ENCODE measurements at regions not wholly inside any gene's neighbourhood (a gene's known extent, or its start where the extent isn't known, plus 50 kb on each side); places are given as distances from the start of the nearest gene placed in this dataset.

- H3K4me2 ChIP-seq (ENCODE audit: control insufficient read depth, insufficient read depth) = no peak overlapping the region
- DNase-seq (ENCODE audit: low read depth, low spot score) (no peak), ATAC-seq (no peak), FAIRE-seq (no peak)
- peaks cover 0 to 3% of the 10 kb centered on the region in 2 experiments; a peak in 1 of 4 replicates for H3K27me3 ChIP-seq (replicated peaks in 1 of 2; ENCODE audit: control insufficient read depth in 2 of 2, insufficient read depth in 2 of 2, low read length in 1 of 2)
- in situ Hi-C loops (cut with MboI) (no loop called here), intact Hi-C loops (cut with micrococcal nuclease; ENCODE audit: unreplicated experiment) (no loop called here)
- no peaks in the 10 kb centered on the region for H4K20me1 ChIP-seq (ENCODE audit: control insufficient read depth, insufficient read depth)
- H3K4me3 ChIP-seq = no peak overlapping the region
- ChIA-PET SMC1A (ENCODE audit: uncharacterized antibody, unreplicated experiment) (no interaction called here), POLR2A (no interaction called here), CTCF (interaction anchor here (1.8 kb wide), 1 partner anchor 13 kb away, joined by 4 read pairs; no protein-coding TSS in a partner anchor), RAD21 (ENCODE audit: unreplicated experiment) (no interaction called here)
- H3K27ac ChIP-seq (ENCODE audit: control insufficient read depth, insufficient read depth) = no peak overlapping the region
- no TSS peak for BruUV-seq (replicated peaks)
- H3K79me2 ChIP-seq (ENCODE audit: control insufficient read depth, insufficient read depth, low read length) = no peaks in the 10 kb centered on the region
- no peaks in the 10 kb centered on the region for H3K36me3 ChIP-seq (ENCODE audit: control insufficient read depth in 2 of 2, insufficient read depth in 2 of 2, low read length in 1 of 2)
- no peaks in the 10 kb centered on the region for H3K4me1 ChIP-seq (ENCODE audit: control insufficient read depth, insufficient read depth, low read length)
- 0% methylated on average over 1 of the region's 1 CpG for WGBS (ENCODE audit: insufficient coverage, insufficient replicate concordance, low lambda C conversion rate, missing lambda C conversion rate)
- H3K9me3 ChIP-seq (replicated peaks; ENCODE audit: control insufficient read depth, insufficient read depth, low read length) = no peaks in the 10 kb centered on the region; the same call in 2 of the 3 replicates
- no peak overlapping the region for H2AFZ ChIP-seq (ENCODE audit: control insufficient read depth, low read depth, low read length)
- H3K9ac ChIP-seq (ENCODE audit: control insufficient read depth, insufficient read depth, low read length) = no peak overlapping the region
- TF ChIP-seq PAX5 (IDR thresholded peaks at IDR 0.05; ENCODE audit: borderline replicate concordance, low read depth, low read length) (no peak), SRF (IDR thresholded peaks at IDR 0.05; ENCODE audit: low read depth in 2 of 2, low read length in 2 of 2) (no peak), NR2C2 (IDR thresholded peaks at IDR 0.05; ENCODE audit: borderline replicate concordance, control insufficient read depth, insufficient read length, low read depth) (no peak), ATF2 (IDR thresholded peaks at IDR 0.05; ENCODE audit: low read length) (no peak), MEF2B (IDR thresholded peaks at IDR 0.05; ENCODE audit: partially characterized antibody, poor library complexity, severe bottlenecking) (no peak), EGR1 (IDR thresholded peaks at IDR 0.05; ENCODE audit: borderline replicate concordance in 1 of 2, low read depth in 2 of 2, low read length in 2 of 2) (no peak), ZNF217 (IDR thresholded peaks at IDR 0.05) (no peak), ATF3 (IDR thresholded peaks at IDR 0.05; ENCODE audit: borderline replicate concordance, extremely low read depth, low read depth, low read length) (no peak), DPF2 (IDR thresholded peaks at IDR 0.05) (no peak), PRDM15 (CRISPR knock-in tag; IDR thresholded peaks at IDR 0.05) (no peak), SMC3 (IDR thresholded peaks at IDR 0.05; ENCODE audit: borderline replicate concordance, low read length) (no peak), NBN (IDR thresholded peaks at IDR 0.05) (no peak), TAF1 (IDR thresholded peaks at IDR 0.05; ENCODE audit: borderline replicate concordance, low read depth, low read length) (no peak)
- TF ChIP-seq, protein P1, sequence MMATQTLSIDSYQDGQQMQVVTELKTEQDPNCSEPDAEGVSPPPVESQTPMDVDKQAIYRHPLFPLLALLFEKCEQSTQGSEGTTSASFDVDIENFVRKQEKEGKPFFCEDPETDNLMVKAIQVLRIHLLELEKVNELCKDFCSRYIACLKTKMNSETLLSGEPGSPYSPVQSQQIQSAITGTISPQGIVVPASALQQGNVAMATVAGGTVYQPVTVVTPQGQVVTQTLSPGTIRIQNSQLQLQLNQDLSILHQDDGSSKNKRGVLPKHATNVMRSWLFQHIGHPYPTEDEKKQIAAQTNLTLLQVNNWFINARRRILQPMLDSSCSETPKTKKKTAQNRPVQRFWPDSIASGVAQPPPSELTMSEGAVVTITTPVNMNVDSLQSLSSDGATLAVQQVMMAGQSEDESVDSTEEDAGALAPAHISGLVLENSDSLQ (IDR thresholded peaks at IDR 0.05) = no peak
- TF ChIP-seq, protein P2, sequence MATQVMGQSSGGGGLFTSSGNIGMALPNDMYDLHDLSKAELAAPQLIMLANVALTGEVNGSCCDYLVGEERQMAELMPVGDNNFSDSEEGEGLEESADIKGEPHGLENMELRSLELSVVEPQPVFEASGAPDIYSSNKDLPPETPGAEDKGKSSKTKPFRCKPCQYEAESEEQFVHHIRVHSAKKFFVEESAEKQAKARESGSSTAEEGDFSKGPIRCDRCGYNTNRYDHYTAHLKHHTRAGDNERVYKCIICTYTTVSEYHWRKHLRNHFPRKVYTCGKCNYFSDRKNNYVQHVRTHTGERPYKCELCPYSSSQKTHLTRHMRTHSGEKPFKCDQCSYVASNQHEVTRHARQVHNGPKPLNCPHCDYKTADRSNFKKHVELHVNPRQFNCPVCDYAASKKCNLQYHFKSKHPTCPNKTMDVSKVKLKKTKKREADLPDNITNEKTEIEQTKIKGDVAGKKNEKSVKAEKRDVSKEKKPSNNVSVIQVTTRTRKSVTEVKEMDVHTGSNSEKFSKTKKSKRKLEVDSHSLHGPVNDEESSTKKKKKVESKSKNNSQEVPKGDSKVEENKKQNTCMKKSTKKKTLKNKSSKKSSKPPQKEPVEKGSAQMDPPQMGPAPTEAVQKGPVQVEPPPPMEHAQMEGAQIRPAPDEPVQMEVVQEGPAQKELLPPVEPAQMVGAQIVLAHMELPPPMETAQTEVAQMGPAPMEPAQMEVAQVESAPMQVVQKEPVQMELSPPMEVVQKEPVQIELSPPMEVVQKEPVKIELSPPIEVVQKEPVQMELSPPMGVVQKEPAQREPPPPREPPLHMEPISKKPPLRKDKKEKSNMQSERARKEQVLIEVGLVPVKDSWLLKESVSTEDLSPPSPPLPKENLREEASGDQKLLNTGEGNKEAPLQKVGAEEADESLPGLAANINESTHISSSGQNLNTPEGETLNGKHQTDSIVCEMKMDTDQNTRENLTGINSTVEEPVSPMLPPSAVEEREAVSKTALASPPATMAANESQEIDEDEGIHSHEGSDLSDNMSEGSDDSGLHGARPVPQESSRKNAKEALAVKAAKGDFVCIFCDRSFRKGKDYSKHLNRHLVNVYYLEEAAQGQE (IDR thresholded peaks at IDR 0.05; ENCODE audit: low read depth, low read length) = no peak
These were observed 500.1 kb upstream of the CCDC196 start for GRCh38 chr14:65986041-65986440.

Data from GM12878 (cell line).